AG09309 (cell line): ENCODE measurements at regions not wholly inside any gene's neighbourhood (a gene's known extent, or its start where the extent isn't known, plus 50 kb on each side); places are given as distances from the start of the nearest gene placed in this dataset.

ENCODE experiments used
- DNase-seq: peaks from one replicate; pipeline ENCODE4 v3.0.0-alpha.2; 2010; ENCODE audit warnings: low read depth
- H3K4me3 ChIP-seq: 2 replicates; pipeline ENCODE4 v1.5.1; 2011; ENCODE audit warnings: mild to moderate bottlenecking, low read depth, low read length, moderate library complexity; ENCODE audit not compliant: control insufficient read depth
- TF ChIP-seq, protein P1 (sequence below): IDR thresholded peaks from 2 replicates; pipeline ENCODE4 v1.5.1; 2011; ENCODE audit warnings: mild to moderate bottlenecking, low read depth, low read length, inconsistent platforms; ENCODE audit not compliant: insufficient read depth, control insufficient read depth; ENCODE audit errors: missing control alignments

DNA sequence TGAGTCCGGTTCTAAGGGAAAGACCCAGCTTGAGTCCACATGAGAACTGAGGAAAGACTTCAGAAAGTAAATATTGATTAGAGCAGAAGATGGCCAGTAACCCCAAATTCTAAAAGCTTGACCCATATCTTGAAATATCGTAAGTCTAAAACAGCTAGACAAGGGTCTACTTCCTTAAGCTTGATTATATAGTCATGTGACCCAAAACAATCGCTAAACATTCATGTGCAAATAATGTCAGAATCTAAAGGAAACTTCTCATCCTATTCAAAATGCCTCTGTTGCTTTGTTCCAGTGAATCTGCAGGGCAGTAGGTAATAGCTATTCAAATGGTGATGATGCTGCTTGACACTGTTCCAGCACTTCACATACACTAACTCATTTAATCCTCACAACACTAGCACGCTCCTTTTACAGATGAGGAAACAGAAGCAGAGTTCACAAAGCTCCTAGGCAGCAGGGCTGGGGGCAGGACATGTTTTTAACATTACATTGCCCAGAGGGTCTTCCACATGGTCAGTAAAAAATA is 52.6 kb downstream of the TCF20 start:
- H3K4me3 ChIP-seq: no peak overlapping the region
- no peak for DNase-seq
- TF ChIP-seq, protein P1, sequence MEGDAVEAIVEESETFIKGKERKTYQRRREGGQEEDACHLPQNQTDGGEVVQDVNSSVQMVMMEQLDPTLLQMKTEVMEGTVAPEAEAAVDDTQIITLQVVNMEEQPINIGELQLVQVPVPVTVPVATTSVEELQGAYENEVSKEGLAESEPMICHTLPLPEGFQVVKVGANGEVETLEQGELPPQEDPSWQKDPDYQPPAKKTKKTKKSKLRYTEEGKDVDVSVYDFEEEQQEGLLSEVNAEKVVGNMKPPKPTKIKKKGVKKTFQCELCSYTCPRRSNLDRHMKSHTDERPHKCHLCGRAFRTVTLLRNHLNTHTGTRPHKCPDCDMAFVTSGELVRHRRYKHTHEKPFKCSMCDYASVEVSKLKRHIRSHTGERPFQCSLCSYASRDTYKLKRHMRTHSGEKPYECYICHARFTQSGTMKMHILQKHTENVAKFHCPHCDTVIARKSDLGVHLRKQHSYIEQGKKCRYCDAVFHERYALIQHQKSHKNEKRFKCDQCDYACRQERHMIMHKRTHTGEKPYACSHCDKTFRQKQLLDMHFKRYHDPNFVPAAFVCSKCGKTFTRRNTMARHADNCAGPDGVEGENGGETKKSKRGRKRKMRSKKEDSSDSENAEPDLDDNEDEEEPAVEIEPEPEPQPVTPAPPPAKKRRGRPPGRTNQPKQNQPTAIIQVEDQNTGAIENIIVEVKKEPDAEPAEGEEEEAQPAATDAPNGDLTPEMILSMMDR: no peak

DNA sequence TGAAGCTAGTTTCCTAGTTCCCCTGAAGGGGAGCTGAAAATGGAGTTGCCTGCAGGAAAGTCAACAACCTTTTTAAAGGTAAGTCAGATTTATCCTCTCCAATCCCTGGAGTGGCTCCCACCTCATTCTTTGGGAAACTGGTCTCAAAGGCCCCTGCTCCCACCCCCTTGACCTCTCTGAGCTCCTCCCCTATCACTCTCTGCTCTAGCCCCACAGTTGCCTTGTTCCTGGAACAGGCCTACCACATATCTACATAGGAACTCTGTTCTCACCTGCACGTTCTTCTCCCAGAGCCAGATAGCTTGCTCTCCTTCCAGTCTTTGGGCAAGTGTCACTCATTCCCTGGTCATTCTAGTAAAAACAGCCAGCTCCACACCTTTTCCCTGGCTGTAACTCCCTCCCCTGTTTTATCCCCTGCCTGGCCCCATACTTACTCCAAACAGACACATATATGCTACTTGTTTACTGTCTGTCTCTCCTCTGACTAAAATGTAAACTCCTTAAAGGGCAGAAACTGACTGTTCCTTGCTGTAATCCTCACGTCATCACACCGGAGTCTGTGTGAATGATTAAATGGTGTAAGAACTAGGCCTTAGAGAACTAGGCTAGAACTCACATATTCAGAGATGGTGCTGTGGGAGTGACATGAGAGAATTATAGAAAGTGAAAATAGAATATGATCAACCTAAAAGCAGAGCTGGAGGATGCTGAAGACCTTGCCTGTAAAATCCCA is 53.3 kb downstream of the TCF20 start:
- no peak overlapping the region for H3K4me3 ChIP-seq
- TF ChIP-seq, protein P1: no peak
- no peak for DNase-seq

DNA sequence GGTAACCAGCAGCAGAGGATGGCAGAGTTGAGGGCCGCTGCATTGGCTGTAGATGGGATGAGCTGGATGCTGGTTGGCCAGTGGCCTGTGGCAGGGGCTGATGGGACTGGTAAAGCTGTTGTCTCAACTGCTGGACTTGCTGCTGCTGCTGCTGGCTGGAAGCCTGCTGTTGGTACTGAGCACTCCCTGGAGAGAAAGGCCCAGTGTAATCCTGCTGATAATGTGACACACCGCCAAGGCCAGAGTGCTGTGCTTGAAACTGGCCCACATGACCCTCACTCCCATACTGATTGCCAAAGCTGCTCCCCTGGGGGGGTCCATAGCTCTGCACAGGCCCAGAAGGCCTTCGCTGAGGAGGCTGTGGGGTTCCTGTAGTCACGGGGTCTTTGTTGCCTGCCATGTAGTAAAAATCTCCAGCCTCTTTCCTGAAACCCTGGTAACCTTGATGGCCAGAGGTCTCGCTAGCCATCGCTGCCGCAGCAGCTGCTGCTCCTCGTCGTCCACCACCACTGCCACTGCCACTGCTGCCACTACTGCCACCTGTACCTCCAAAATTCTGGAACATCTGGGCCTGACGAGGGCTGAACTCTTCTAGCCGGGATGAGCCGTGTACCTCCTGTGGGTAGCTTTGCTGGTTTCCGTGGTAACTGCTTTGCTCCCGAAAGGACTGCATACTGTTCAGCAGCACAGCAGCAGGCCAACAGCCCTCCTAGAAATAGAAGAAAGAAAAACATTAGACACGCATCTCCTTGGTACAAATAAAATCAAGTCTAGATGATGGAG is 55.6 kb downstream of the TCF20 start:
- TF ChIP-seq, protein P1: no peak
- no peak for DNase-seq
- H3K4me3 ChIP-seq: no peak overlapping the region

DNA sequence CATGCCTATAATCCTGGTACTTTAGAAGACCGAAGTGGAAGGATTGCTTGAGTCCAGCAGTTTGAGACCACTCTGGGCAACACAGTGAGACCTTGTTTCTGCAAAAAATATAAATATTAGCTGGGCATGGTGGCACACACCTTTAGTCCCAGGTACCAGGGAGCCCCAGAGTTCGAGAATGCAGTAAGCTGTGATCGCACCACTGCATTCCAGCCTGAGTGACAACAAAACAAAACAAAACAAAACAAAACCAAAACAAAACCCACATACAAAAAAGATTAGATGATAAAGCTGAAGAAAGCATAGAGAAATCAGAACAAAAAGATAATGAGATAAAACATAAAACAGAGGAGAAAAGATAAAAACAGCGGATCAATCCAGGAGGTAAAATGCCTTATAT is 62.1 kb downstream of the TCF20 start:
- H3K4me3 ChIP-seq: no peak overlapping the region
- TF ChIP-seq, protein P1: no peak
- DNase-seq: no peak

DNA sequence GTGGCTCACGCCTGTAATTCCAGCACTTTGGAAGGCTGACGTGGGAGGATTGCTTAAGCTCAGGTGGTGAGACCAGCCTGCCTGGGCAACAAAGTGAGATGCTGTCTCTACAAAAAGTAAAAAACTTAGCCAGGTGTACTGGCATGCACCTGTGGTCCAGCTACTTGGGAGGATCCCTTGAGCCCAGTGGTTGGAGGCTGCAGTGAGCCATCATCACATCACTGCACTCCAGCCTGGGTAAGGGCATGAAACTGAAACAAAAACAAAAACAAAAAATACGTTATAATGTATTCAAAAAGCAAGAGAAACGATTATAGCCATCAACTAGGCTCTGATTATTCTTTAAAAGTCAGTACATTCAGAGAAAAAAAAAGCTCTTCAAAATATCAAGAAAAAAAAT is 62.5 kb downstream of the TCF20 start:
- no peak overlapping the region for H3K4me3 ChIP-seq
- TF ChIP-seq, protein P1: no peak
- DNase-seq: no peak

DNA sequence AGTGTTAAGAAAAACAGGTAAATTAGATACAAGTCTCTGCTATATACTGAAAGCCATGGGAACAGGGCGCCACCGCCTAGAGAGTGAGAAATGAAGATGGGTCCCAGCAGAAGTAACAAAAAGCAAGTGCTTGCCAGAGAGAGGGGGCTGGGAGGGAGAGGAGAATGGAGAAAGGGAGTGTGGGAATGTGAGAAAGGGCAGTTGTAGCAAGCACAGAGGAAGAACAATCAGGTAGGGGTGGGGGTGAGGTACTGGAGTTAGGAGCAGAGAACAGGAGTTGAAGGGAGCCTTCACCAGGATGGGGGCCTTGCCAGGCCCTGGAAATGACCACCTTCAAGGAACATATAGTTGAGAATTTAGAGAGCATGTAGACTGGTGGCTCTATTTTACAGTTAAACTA is 66.8 kb downstream of the TCF20 start:
- DNase-seq: no peak
- H3K4me3 ChIP-seq: no peak overlapping the region
- TF ChIP-seq, protein P1: no peak
